ENCODE measurements at regions not wholly inside any gene's neighbourhood (a gene's known extent, or its start where the extent isn't known, plus 50 kb on each side); places are given as distances from the start of the nearest gene placed in this dataset.

GRCh38 chr2:217102956-217103355 is 243.1 kb upstream of the TNP1 start:
- intact Hi-C loops (cut with DNase I, micrococcal nuclease): no loop called here
- DNase-seq: no peak
- no peak for ATAC-seq

- DNase-seq: no peak
- ATAC-seq: no peak
- intact Hi-C loops (cut with DNase I, micrococcal nuclease): no loop called here
These were observed 242.1 kb upstream of the TNP1 start for GRCh38 chr2:217101972-217102371.

- intact Hi-C loops (cut with DNase I, micrococcal nuclease): no loop called here
- DNase-seq (no peak), ATAC-seq (no peak)
These were observed 239.7 kb upstream of the TNP1 start for GRCh38 chr2:217099561-217099960.

DNA sequence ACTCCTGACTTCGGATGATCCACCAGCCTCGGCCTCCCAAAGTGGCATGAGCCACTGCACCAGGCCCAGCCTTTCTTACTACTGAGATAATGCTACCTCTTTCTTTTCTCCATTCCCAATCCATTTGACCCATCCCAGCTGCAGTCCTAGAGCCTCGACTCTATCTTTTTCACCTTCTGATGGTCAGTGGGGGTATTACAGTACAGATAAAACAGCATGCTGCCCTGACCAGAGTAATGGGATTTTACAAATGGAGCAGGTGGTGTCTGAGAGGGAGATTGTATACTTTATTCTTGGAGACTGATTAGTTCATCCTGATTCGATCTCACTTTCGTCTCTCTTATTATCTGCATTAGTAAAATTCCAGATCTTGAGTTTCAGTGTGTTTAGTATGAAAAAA is 238.6 kb upstream of the TNP1 start:
- DNase-seq (no peak), ATAC-seq (no peak)
- intact Hi-C loops (cut with DNase I, micrococcal nuclease): no loop called here

- DNase-seq (no peak), ATAC-seq (no peak)
- intact Hi-C loops (cut with DNase I, micrococcal nuclease): no loop called here
These were observed 237.5 kb upstream of the TNP1 start for GRCh38 chr2:217097346-217097745.

DNA sequence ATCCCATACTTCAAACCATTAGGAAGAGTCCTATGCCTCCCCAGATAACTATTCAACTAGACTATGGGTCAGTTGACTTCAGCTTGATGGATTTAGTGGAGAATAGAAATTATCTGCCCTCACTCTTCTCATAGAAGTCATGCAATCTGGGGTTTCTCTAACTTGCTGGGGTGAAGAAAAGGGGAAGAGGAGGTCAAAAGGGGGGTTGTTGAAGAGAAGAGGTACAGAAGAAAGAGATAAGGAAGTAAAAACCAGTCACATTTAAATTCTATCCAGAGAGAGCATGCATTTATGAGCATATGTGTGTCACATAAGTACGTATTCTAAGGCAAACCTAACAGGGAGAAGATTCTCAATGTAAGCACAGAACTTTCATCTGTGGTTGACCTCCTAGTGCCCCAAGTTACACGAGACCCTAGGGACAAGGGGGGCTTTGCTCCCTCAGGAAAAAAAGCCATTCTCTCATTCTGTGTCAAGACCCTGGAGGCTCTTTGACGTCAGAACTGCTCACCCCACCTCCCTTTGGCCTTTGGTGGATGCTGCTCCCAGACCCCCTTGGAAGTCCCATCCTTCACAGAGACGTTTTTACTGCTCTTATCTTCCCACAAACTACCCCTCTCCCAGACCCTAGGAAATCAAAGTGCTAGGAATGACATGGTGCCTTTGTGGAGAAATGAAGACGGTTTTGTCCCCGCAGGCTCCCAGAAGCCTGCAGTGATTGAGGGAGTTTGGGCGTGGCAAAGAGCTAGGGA is 236.8 kb upstream of the TNP1 start:
- DNase-seq (no peak), ATAC-seq (no peak)
- intact Hi-C loops (cut with DNase I, micrococcal nuclease): no loop called here

DNA sequence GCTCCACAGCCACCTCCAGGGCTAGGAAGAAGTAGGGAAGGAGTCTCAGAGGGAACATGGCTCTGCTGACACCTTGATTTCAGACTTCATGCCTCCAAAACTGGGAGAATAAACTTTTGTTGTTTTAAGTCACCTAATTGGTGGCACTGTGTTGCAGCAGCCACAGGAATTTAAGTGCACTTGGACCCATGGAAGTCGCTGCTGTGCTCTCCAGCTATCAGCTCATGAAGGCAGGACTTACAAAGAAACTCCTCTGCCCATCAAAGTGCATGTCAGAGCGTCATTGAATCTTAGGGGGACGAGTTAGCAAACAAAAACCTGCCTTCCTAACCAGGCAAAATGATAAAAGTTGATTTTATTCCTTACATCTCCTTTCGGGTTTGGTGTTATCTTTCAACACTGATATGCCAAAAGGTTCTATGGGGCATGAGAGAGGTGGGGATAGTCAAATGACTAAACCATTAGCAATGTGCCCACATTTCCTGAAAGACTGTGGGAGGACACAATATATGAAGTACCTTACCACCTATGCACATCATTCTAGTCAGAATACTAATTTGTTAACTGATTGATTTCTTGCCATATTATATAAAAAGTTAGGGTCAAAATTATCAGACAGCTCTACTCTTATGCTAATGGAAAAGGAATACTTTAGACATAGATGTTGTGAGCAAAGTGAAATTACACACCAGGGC is 235.8 kb upstream of the TNP1 start:
- intact Hi-C loops (cut with DNase I, micrococcal nuclease): no loop called here

GRCh38 chr2:217092710-217093379 is 233.0 kb upstream of the TNP1 start:
- intact Hi-C loops (cut with DNase I, micrococcal nuclease): no loop called here
- ATAC-seq: no peak
- no peak for DNase-seq

More for the DNA sequence above, 235.8 kb upstream of the TNP1 start:
- ATAC-seq (no peak), DNase-seq (no peak)

DNA sequence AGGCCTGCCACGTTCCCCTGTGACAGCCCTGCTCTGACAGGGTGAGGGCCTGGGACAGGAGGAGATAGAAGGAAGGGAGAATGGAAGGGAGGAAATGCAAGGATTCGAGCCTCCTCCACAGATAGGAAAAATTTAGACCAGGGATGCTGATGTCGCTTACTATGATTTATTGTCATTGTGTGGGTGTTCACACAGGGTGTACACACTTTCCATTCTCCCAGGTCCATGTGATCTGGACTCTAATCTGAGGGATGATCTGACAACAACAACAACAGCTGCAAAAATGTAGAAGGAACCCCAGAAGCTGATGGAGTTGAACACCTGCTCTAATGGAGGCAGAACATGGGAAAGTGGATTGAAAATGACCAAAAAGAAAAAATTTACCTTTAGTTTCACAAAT is 231.7 kb upstream of the TNP1 start:
- no peak for DNase-seq
- intact Hi-C loops (cut with DNase I, micrococcal nuclease): no loop called here
- no peak for ATAC-seq

DNA sequence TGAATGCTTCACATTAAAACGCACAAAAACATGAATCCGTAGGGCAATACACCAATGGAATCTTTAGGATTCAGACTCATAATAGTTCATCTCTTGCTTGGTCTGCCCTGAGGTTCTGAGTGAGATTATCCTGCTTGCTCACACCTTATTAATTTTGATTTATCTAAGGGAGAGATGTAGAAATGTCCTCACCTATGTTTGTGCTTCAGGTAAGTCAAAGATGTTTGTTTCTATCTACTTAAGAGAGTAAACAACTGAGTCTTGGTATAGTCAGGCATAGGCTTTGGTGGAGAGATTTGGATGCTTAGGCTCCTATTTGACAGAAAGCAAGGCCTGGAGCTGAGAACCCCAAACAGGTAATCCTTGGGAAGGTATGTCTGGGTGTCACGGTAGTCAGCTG is 231.0 kb upstream of the TNP1 start:
- no peak for ATAC-seq
- no peak for DNase-seq

DNA sequence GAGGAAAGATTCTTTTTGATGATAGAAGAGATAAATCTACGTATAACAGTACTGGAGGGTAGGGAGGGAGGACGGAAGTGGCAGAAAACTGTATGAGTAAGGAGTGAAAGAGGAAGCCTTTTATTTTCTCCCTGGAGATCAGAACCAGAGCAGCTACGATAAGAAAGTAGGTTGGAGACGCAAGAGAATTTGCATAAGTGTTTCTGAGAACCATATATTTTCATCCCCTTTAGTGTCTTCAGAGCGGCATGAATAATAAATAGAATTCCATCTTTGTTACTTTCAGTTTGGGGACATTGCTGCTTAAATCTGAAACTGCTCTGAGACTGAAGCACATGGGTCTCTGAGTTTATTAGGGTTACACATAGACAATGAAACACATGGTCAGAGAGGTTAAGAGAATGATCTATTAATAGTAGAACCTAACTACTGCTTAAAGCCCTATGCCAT is 230.2 kb upstream of the TNP1 start:
- ATAC-seq: no peak
- intact Hi-C loops (cut with DNase I, micrococcal nuclease): no loop called here
- no peak for DNase-seq

More for the DNA sequence above, 231.0 kb upstream of the TNP1 start:
- intact Hi-C loops (cut with DNase I, micrococcal nuclease): no loop called here

GRCh38 chr2:217086718-217087117 is 226.9 kb upstream of the TNP1 start:
- ATAC-seq: no peak
- intact Hi-C loops (cut with DNase I, micrococcal nuclease): no loop called here
- no peak for DNase-seq

GRCh38 chr2:217086038-217086522 is 226.2 kb upstream of the TNP1 start:
- intact Hi-C loops (cut with DNase I, micrococcal nuclease): no loop called here
- no peak for ATAC-seq
- no peak for DNase-seq

- intact Hi-C loops (cut with DNase I, micrococcal nuclease): no loop called here
- ATAC-seq (no peak), DNase-seq (no peak)
These were observed 225.7 kb upstream of the TNP1 start for GRCh38 chr2:217085543-217085942.

- DNase-seq: no peak
These were observed 221.9 kb upstream of the TNP1 start for GRCh38 chr2:217081799-217082198.

DNA sequence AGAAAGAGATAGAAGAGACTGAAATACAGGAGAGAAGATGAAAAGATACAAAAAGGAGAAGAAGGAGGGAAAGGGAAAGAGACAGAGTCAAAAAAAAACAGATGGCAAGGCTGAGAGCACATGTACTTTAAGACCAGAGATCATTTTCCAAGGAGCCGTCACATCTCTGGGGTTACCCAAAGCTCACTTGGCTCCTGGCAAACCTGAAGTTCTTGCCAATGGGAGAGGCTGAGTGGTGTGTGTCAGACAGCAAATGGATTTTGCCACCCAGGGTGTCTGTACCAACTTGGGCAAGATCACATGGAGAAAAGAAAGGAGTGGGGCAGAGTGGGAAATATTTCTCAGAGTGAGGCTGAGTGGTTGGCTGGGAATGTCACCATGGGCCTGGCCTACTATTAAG is 219.3 kb upstream of the TNP1 start:
- DNase-seq (no peak), ATAC-seq (no peak)
- intact Hi-C loops (cut with DNase I, micrococcal nuclease): no loop called here

More at GRCh38 chr2:217081799-217082198, 221.9 kb upstream of the TNP1 start:
- intact Hi-C loops (cut with DNase I, micrococcal nuclease): no loop called here
- ATAC-seq: no peak

DNA sequence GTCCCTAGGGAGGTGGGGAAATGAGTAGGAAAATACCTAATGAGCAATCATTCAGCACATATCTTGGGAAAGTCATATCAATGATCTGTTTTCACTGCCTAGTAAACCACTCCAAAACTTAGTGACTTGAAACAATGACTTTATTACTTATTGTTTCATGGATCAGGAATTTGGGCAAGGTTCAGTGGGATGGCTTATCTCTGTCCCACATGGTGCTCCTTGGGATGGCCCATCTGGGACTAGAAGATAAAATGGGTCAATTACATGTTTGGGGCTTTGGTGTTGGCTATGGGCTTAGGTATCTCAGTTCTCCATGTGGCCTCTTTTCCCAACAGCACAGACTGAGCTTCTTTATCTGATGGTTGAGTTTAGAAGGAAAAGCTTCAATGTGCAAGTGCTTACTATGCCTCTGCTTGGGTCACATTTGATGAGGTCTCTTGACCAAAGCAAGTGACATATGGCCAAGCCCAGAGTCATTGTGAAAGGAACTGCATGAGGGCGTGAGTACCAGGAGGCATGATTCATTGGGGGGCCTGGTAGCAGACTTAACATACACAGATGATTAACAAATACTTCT is 218.1 kb upstream of the TNP1 start:
- no peak for DNase-seq
- no peak for ATAC-seq
- intact Hi-C loops (cut with DNase I, micrococcal nuclease): no loop called here

GRCh38 chr2:217076657-217077232 is 216.9 kb upstream of the TNP1 start:
- intact Hi-C loops (cut with DNase I, micrococcal nuclease): no loop called here
- no peak for ATAC-seq

GRCh38 chr2:217076058-217076435 is 216.2 kb upstream of the TNP1 start:
- ATAC-seq: no peak
- no peak for DNase-seq
- intact Hi-C loops (cut with DNase I, micrococcal nuclease): no loop called here

More at GRCh38 chr2:217076657-217077232, 216.9 kb upstream of the TNP1 start:
- no peak for DNase-seq

All from left colon (tissue), 2 donors.